SKM-1 (cell line): ENCODE measurements at regions not wholly inside any gene's neighbourhood (a gene's known extent, or its start where the extent isn't known, plus 50 kb on each side); places are given as distances from the start of the nearest gene placed in this dataset.

Experiments
- DNase-seq: peaks from one replicate; lab custom pipeline; 2025; ENCODE audit not compliant: unreplicated experiment; lab: John Stamatoyannopoulos, UW

DNA sequence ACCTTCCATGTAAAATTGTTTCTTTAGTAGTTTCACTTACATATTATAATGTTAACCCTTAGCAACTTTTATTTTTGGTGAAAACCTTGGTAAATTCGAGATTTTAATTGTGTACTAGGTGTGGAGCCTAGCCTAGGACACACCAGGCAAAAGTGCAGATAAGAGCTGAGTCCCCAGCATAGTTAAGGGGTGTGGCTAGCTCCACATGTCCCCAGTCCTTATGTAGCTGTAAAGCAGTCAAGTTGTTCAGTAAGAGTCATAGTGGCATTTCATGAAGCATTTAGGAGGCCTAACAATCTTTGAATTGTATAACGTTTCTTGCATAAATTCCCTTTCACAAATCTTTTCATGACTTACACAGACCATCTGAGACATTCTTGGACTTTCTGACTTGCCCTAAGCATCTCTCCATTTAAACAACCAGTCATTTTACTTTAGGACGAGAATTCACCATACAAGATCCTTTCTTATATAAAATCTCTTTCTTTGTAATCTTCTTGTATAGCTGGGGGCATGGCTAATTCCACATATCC, 53.8 kb upstream of the INHBA start:
- no peak for DNase-seq

DNA sequence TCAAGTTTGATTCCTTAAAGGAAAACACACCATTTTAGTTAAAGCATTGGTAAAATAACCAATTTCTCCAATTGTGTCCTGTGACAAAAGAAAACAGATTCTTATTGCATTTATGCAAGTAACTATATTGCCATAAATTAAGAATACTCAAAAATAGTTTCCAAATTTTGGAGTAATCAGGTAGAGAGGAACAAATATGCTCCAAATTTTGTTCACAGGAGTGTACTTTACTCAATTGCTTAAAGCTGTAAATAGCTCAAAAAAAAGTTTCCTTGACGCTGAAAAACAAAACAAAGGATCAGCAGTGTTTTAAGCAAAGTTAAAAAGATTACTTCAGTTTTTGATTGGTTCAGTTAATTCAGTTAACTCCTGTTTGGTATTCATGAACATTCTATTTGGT, 52.2 kb upstream of the INHBA start:
- DNase-seq, result no peak

DNA sequence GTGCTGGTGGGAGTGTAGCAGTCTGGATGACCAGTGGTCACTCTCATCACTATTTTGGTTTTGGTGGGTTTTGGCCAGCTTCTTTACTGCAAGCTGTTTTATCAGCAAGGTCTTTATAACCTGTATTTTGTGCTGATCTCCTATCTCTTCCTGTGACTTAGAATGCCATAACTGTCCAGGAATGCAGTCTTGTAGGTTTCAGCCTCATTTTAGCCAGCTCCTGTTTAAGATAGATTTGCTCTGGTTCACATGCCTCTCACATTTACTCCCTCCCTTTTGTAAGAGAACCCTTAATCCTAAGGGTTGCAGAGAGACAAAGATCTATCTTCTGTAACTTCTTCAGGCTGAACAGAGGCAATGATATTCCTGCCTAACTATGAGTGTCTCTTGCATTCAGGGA, 51.2 kb upstream of the INHBA start:
- DNase-seq, result no peak
